Kidney (tissue), 13 donors: ENCODE measurements at regions not wholly inside any gene's neighbourhood (a gene's known extent, or its start where the extent isn't known, plus 50 kb on each side); places are given as distances from the start of the nearest gene placed in this dataset.

Source experiments
- DNase-seq, 5 donors: peaks; one replicate each; pipeline ENCODE4 v3.0.0-alpha.2; 2013 to 2020
- FAIRE-seq: peaks from 2 replicates; lab custom pipeline; 2012; peaks lifted over from hg19 to GRCh38; lab: Jason Lieb, UNC
- H3K27ac ChIP-seq, 2 donors: one replicate each; pipeline ENCODE4 v1.7.0; 2013; ENCODE audit warnings: low read depth in 2 of 2, low read length in 2 of 2, inconsistent platforms in 1 of 2
- H3K27me3 ChIP-seq: one replicate; pipeline ENCODE4 v1.7.1; 2013; ENCODE audit warnings: low read length, inconsistent platforms; ENCODE audit not compliant: control insufficient read depth, insufficient read depth
- H3K36me3 ChIP-seq, 3 donors: one replicate each; pipeline versions ENCODE4 v1.7.0 to v1.7.1; 2013; ENCODE audit warnings: low read length in 3 of 3, control low read depth in 1 of 3, inconsistent platforms in 1 of 3; ENCODE audit not compliant: insufficient read depth in 3 of 3, control insufficient read depth in 2 of 3
- H3K4me1 ChIP-seq, 3 donors: one replicate each; pipeline versions ENCODE4 v1.7.0 to v1.7.1; 2013; ENCODE audit warnings: low read length in 3 of 3, inconsistent platforms in 1 of 3, low read depth in 1 of 3; ENCODE audit not compliant: control insufficient read depth in 2 of 3, insufficient read depth in 2 of 3
- H3K4me3 ChIP-seq, 3 donors: one replicate each; pipeline versions ENCODE4 v1.7.0 to v1.8.1; 2013; ENCODE audit warnings: low read length in 3 of 3, control low read depth in 1 of 3, inconsistent platforms in 1 of 3
- H3K9ac ChIP-seq, 3 donors: one replicate each; pipeline versions ENCODE4 v1.7.0 to v1.7.1; 2013; ENCODE audit warnings: low read length in 3 of 3, control low read depth in 1 of 3, inconsistent platforms in 1 of 3
- H3K9me3 ChIP-seq, 3 donors: one replicate each; pipeline versions ENCODE4 v1.7.0 to v1.7.1; 2013; ENCODE audit warnings: low read length in 3 of 3, control low read depth in 1 of 3, inconsistent platforms in 1 of 3; ENCODE audit not compliant: control insufficient read depth in 2 of 3, insufficient read depth in 1 of 3
- CTCF ChIP-seq: IDR thresholded peaks from 3 replicates; pipeline ENCODE4 v1.5.1; 2012; ENCODE audit warnings: mild to moderate bottlenecking, moderate library complexity, borderline replicate concordance; ENCODE audit not compliant: insufficient read depth; ENCODE audit errors: extremely low read depth
- intact Hi-C: fragments of 100-400 bp; cut with DNase I; formaldehyde crosslinking; loops from one replicate; pipeline ENCODE4 v1.11.1; 2022
- donor health status: control.
- donor health status: control.
- donor health status: control.
- donor health status: control.
- donor health status: control.
- donor health status: DM: yes; HTN: yes; CAD: no.
- donor health status: Normal renal cell carcinoma (clear cell type).

- Histone ChIP-seq H3K4me1 (no peaks in the 10 kb centered on the region), H3K27ac (no peak overlapping the region), H3K9me3 (no peaks in the 10 kb centered on the region), H3K36me3 (no peaks in the 10 kb centered on the region), H3K4me3 (no peak overlapping the region), H3K9ac (no peak overlapping the region), H3K27me3 (no peaks in the 10 kb centered on the region)
- intact Hi-C loops: no loop called here
- DNase-seq (no peak), FAIRE-seq (no peak)
- no peak for TF ChIP-seq CTCF
These were observed 517.0 kb downstream of the BTBD3 start for GRCh38 chr20:12434672-12435071.

GRCh38 chr20:12435268-12435667 is 517.6 kb downstream of the BTBD3 start:
- H3K27ac ChIP-seq: no peak overlapping the region
- TF ChIP-seq CTCF: no peak

GRCh38 chr20:12453711-12454110 is 536.0 kb downstream of the BTBD3 start:
- Histone ChIP-seq H3K27me3 (no peaks in the 10 kb centered on the region), H3K9ac (no peak overlapping the region), H3K36me3 (no peaks in the 10 kb centered on the region), H3K4me3 (no peak overlapping the region), H3K4me1 (no peaks in the 10 kb centered on the region), H3K9me3 (no peaks in the 10 kb centered on the region), H3K27ac (no peak overlapping the region)
- intact Hi-C loops: no loop called here
- FAIRE-seq: no peak
- DNase-seq: no peak
- TF ChIP-seq CTCF: no peak

More at GRCh38 chr20:12435268-12435667, 517.6 kb downstream of the BTBD3 start:
- no peak overlapping the region for H3K9ac ChIP-seq
- no peaks in the 10 kb centered on the region for H3K9me3 ChIP-seq
- FAIRE-seq (no peak), DNase-seq (peak in 1 of 5 donors; percentile 1)
- H3K4me1 ChIP-seq: no peaks in the 10 kb centered on the region
- no peaks in the 10 kb centered on the region for H3K36me3 ChIP-seq
- no peak overlapping the region for H3K4me3 ChIP-seq
- H3K27me3 ChIP-seq: no peaks in the 10 kb centered on the region
- intact Hi-C loops: no loop called here

GRCh38 chr20:12455148-12455547 is 537.5 kb downstream of the BTBD3 start:
- H3K27ac ChIP-seq: no peak overlapping the region
- H3K27me3 ChIP-seq: no peaks in the 10 kb centered on the region
- no peaks in the 10 kb centered on the region for H3K36me3 ChIP-seq
- H3K9me3 ChIP-seq: no peaks in the 10 kb centered on the region
- FAIRE-seq (no peak), DNase-seq (no peak)
- intact Hi-C loops: no loop called here
- H3K9ac ChIP-seq: no peak overlapping the region
- no peaks in the 10 kb centered on the region for H3K4me1 ChIP-seq
- no peak for TF ChIP-seq CTCF
- H3K4me3 ChIP-seq: no peak overlapping the region
